ENCODE measurements at regions not wholly inside any gene's neighbourhood (a gene's known extent, or its start where the extent isn't known, plus 50 kb on each side); places are given as distances from the start of the nearest gene placed in this dataset.
A peak's percentile ranks its signal among the peaks of the same experiment; 100 is the strongest.

DNA sequence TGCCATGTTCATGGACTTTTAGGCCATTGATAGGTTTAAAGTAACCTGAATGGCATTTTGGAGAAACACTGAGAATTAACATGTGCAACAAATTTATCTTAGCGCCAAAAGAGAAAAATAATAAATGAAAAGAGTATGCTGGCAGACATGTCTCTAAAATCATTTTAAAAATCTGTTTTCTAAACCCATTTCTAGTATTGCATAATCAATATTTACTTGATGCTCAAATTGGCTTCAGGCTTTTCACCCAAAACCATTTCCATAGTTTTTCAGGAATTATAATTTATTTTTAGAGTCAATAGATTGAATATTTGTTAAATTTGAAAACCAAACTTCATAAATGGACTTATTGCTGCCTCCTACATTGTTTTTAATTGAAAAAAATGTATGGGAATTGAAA lies 423.0 kb downstream of the PLOD2 start:
- no peaks in the 10 kb centered on the region for H3K27me3 ChIP-seq (replicated peaks; ENCODE audit: insufficient read depth, low read depth, low read length, poor library complexity)
- no TSS peak for BruUV-seq (replicated peaks)
- no peak for DNase-seq (ENCODE audit: low spot score)
- H3K4me1 ChIP-seq (ENCODE audit: insufficient read depth, low read length, poor library complexity, severe bottlenecking): no peaks in the 10 kb centered on the region
- H3K4me3 ChIP-seq (ENCODE audit: low read depth, low read length, poor library complexity, severe bottlenecking): no peak overlapping the region
- POLR2A ChIA-PET (ENCODE audit: low non-redundant PET): no interaction called here
- CTCF ChIA-PET: no interaction called here
- TF ChIP-seq EZH2 (IDR thresholded peaks at IDR 0.05; ENCODE audit: borderline replicate concordance, low read depth, low read length, poor library complexity, severe bottlenecking) (no peak), CTCF (conservative IDR thresholded peaks at IDR 0.05; ENCODE audit: low read depth, low read length) (no peak)
- H3K27ac ChIP-seq (ENCODE audit: low read depth, low read length, poor library complexity, severe bottlenecking): no peak overlapping the region
- H3K36me3 ChIP-seq (ENCODE audit: insufficient read depth, low read length, poor library complexity, severe bottlenecking): no peaks in the 10 kb centered on the region
- H3K9me3 ChIP-seq (ENCODE audit: low read depth, low read length, poor library complexity, severe bottlenecking): no peaks in the 10 kb centered on the region
- intact Hi-C loops (cut with micrococcal nuclease; ENCODE audit: unreplicated experiment): no loop called here

GRCh38 chr3:145739926-145740325 lies 421.1 kb downstream of the PLOD2 start:
- TF ChIP-seq CTCF (conservative IDR thresholded peaks at IDR 0.05; ENCODE audit: low read depth, low read length): no peak
- no peak for TF ChIP-seq EZH2 (IDR thresholded peaks at IDR 0.05; ENCODE audit: borderline replicate concordance, low read depth, low read length, poor library complexity, severe bottlenecking)
- Histone ChIP-seq H3K27ac (ENCODE audit: low read depth, low read length, poor library complexity, severe bottlenecking) (no peak overlapping the region), H3K9me3 (ENCODE audit: low read depth, low read length, poor library complexity, severe bottlenecking) (no peaks in the 10 kb centered on the region), H3K27me3 (replicated peaks; ENCODE audit: insufficient read depth, low read depth, low read length, poor library complexity) (no peaks in the 10 kb centered on the region), H3K4me1 (ENCODE audit: insufficient read depth, low read length, poor library complexity, severe bottlenecking) (no peaks in the 10 kb centered on the region), H3K4me3 (ENCODE audit: low read depth, low read length, poor library complexity, severe bottlenecking) (no peak overlapping the region), H3K36me3 (ENCODE audit: insufficient read depth, low read length, poor library complexity, severe bottlenecking) (no peaks in the 10 kb centered on the region)
- DNase-seq (ENCODE audit: low spot score): no peak
- CTCF ChIA-PET: no interaction called here
- BruUV-seq (replicated peaks): no TSS peak
- POLR2A ChIA-PET (ENCODE audit: low non-redundant PET): no interaction called here
- intact Hi-C loops (cut with micrococcal nuclease; ENCODE audit: unreplicated experiment): no loop called here

GRCh38 chr3:145750657-145751056 lies 410.3 kb downstream of the PLOD2 start:
- Histone ChIP-seq H3K27me3 (replicated peaks; ENCODE audit: insufficient read depth, low read depth, low read length, poor library complexity) (no peaks in the 10 kb centered on the region), H3K9me3 (ENCODE audit: low read depth, low read length, poor library complexity, severe bottlenecking) (no peaks in the 10 kb centered on the region), H3K4me3 (ENCODE audit: low read depth, low read length, poor library complexity, severe bottlenecking) (no peak overlapping the region), H3K36me3 (ENCODE audit: insufficient read depth, low read length, poor library complexity, severe bottlenecking) (no peaks in the 10 kb centered on the region), H3K4me1 (ENCODE audit: insufficient read depth, low read length, poor library complexity, severe bottlenecking) (peaks cover 15% of the 10 kb centered on the region), H3K27ac (ENCODE audit: low read depth, low read length, poor library complexity, severe bottlenecking) (peak overlapping the region; percentile 80)
- no peak for TF ChIP-seq CTCF (conservative IDR thresholded peaks at IDR 0.05; ENCODE audit: low read depth, low read length)
- no peak for TF ChIP-seq EZH2 (IDR thresholded peaks at IDR 0.05; ENCODE audit: borderline replicate concordance, low read depth, low read length, poor library complexity, severe bottlenecking)
- peak; percentile 83 for DNase-seq (ENCODE audit: low spot score)
- ChIA-PET CTCF (no interaction called here), POLR2A (ENCODE audit: low non-redundant PET) (no interaction called here)
- no TSS peak for BruUV-seq (replicated peaks)
- intact Hi-C loops (cut with micrococcal nuclease; ENCODE audit: unreplicated experiment): no loop called here

Measured in A673 (cell line).